ENCODE measurements at regions not wholly inside any gene's neighbourhood (a gene's known extent, or its start where the extent isn't known, plus 50 kb on each side); places are given as distances from the start of the nearest gene placed in this dataset.

DNA sequence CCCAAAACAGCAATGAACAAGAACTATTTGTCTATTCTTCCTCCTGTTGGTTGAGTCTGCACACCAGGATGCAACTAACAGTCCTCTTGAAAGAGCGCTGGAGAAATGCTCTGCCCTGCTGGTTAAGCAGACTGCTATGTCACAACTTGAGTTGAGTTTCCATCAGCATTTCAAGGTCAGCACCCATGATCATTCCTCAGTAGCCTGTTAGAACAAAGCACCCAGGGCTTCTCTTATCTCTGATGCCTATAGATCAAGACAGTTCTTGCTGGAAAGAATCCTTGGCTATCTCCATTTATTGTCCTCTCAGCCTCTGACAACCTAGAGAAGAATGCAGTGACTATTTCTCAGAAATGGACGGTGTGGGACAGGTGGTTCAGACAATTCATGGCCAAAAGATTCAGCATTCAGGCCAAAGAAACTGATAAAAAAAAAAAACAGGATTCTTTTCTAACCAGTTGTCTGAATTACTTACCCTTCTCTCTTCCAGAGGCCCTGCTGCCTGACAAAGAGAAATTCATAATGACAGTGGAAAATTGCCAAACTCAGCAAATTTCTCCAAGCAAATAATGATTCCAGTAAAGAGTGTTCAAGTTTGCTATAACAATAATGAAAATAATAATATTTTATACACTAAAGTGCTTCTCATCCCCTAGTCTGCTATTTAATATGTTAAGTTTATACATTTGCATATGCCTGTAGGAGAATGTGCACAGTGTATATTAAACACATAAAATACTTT, 306.7 kb downstream of the EMP1 start:
- DNase-seq (ENCODE audit: low read depth): no peak

GRCh38 chr12:13499008-13499407, 302.5 kb downstream of the EMP1 start:
- DNase-seq (ENCODE audit: low read depth): no peak

GRCh38 chr12:13496111-13496510, 299.6 kb downstream of the EMP1 start:
- no peak for DNase-seq (ENCODE audit: low read depth)

- DNase-seq (ENCODE audit: low read depth): no peak
Observed at GRCh38 chr12:13489246-13489645, 292.7 kb downstream of the EMP1 start.

DNA sequence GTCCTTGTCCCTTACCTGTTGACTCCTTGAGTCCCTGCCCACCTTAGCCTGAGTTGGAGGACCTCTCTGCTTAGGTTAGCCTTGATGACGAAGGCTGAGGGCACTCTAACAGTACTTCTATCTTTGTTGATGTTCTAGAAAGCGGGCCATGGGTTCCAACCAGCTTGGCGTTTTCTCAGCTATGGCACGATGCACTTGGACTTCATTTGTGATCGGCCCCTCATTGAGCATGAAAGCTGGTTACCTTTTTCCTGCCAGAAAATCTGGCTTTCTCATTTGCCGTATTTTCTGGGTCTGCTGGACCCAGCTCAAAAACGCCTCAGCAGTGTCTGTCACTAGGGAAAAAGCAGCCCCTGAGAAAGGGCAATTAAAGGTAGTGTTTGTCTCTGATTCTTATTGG, 290.8 kb downstream of the EMP1 start:
- no peak for DNase-seq (ENCODE audit: low read depth)

GRCh38 chr12:13486794-13487193, 290.3 kb downstream of the EMP1 start:
- DNase-seq (ENCODE audit: low read depth): no peak

GRCh38 chr12:13478650-13479181, 282.2 kb downstream of the EMP1 start:
- no peak for DNase-seq (ENCODE audit: low read depth)

GRCh38 chr12:13474381-13474780, 277.9 kb downstream of the EMP1 start:
- no peak for DNase-seq (ENCODE audit: low read depth)

- no peak for DNase-seq (ENCODE audit: low read depth)
Observed at GRCh38 chr12:13472690-13473089, 276.2 kb downstream of the EMP1 start.

- DNase-seq (ENCODE audit: low read depth): no peak
Observed at GRCh38 chr12:13471471-13471870, 274.9 kb downstream of the EMP1 start.

DNA sequence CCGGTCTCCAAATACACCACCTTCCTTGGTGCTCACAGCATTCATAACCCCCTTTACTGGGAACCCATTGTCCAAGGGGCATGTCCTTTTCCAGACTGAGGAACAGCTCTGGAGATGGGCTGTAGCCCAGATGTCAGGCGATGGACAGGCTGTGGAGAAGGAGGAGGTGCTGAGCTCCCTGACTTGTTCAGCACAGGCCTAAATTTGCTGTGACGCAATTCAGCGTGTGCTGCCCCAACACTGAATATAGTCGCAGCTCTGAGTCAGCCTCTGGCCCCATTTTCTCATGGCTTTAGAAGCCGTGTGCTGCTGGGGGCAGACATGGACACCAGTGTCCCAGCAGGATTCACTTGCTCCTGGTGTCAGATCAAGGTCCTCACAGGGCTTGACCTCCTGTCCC, 269.1 kb downstream of the EMP1 start:
- no peak for DNase-seq (ENCODE audit: low read depth)

DNA sequence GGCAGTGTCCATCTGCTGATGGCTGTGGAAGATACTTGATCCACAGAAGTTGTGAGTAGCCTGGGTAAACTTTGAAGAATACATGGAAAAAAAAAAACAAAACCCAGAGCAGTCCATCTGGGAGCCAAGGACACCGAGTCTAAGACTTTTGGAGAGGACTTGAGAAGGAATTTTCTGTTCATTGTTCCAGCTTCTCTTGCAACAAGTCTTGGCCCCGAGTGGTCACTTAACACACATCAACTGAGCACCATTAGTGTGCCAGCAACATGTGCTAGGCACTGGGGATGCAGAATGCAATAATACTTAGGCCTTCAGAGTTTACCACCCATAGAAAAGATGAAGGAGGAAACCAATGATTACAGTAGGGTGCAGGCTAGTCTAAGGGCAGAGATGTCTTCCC, 266.7 kb downstream of the EMP1 start:
- DNase-seq (ENCODE audit: low read depth): no peak

- DNase-seq (ENCODE audit: low read depth): no peak
Observed at GRCh38 chr12:13462450-13462849, 265.9 kb downstream of the EMP1 start.

DNA sequence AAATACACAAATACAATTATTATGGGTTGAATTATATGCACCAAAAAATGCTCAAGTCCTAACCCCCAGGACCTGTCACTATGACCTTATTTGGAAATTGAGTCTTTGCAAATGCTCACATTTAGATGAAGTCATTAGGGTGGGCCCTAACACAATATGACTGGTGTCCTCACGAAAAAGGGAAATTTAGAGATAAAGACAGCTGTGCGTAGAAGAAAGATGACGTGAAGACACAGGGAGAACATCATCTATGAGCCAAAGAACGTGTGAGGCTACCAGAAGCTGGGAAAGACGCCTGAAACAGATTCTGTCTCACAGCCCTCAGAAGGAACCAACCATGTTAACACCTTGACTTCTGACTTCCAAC, 259.2 kb downstream of the EMP1 start:
- DNase-seq (ENCODE audit: low read depth): no peak

- no peak for DNase-seq (ENCODE audit: low read depth)
Observed at GRCh38 chr12:13454991-13455777, 258.7 kb downstream of the EMP1 start.

GRCh38 chr12:13452955-13453570, 256.5 kb downstream of the EMP1 start:
- DNase-seq (ENCODE audit: low read depth): no peak

DNA sequence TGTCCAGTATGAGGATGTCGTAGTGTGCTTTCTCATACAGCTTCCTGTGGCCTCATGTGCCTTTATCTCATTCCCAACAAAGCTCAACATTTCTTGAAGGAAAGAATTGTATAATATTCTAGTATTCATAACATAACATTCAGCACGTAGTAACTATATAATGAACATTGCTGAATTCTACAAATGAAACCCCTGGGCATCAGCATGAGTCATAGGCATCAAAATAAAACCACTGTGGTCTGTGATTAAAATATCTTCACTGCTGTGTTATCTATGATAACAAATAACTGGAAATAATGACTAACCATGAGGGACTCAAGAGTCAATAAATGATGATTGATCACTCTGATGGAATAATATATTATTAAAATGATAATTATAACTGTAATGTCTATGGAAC, 255.2 kb downstream of the EMP1 start:
- DNase-seq (ENCODE audit: low read depth): no peak

- DNase-seq (ENCODE audit: low read depth): no peak
Observed at GRCh38 chr12:13450231-13451080, 253.9 kb downstream of the EMP1 start.

- no peak for DNase-seq (ENCODE audit: low read depth)
Observed at GRCh38 chr12:13444076-13444475, 247.6 kb downstream of the EMP1 start.

DNA sequence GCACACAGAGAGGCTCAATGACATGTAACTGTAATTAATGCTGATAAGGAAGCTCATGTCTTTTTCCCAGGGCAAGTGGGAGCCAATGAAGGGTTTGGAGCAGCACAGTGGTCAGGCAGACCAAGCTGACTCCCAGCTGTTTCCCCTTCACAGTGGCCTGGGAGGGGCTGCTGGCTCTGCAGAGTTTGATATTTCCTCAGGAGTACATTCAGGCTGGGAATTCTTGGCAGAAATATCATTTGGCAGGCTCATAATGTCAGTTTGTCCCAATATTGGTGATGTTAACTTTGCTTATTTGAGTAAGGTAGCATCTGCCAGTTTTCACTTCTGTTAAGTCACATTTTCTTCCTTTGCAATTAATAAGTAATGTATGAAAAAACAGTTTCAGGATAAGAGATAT, 247.0 kb downstream of the EMP1 start:
- DNase-seq (ENCODE audit: low read depth): no peak

DNA sequence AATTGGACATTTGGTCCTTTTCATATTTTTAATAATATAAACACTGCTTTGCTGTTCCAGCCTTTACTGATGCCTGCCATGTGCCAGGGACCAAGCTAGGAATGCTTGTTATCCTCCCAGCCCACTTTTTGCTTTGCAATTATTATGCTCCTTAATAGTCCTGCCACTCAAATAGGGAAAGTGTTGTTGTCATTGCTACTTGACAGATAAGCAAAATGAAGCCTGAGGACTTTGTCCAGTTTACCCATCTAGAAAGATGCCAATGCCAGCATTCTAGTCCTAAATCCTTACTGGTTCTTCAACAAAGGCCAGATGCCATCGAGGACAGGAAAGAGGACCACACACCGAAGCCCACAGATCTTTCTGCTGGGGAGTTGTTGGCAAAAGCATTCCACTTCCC, 246.5 kb downstream of the EMP1 start:
- no peak for DNase-seq (ENCODE audit: low read depth)

DNA sequence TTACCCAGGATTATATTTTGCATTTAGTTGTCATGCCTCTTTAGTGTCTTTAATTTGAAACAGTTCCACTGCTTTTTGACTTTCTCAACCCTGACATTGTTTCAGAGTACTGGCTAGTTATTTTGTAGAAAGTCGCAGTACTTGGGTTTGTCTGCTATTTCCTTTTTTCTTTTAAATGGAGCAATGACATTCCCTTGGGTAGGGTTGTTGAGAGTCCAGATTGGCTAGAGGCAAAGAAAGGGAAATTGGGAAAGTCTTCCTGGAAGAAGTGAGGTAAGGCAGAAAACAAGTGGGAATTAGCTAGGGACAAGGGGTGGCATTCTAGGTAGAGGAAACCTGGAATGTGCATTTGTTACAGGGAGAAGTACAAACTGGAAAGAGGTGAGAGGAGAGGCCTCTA, 245.9 kb downstream of the EMP1 start:
- no peak for DNase-seq (ENCODE audit: low read depth)

Measured in T follicular helper cell (primary cell).